BE2C (cell line): ENCODE measurements at regions not wholly inside any gene's neighbourhood (a gene's known extent, or its start where the extent isn't known, plus 50 kb on each side); places are given as distances from the start of the nearest gene placed in this dataset.

Experiments used
- DNase-seq: peaks from one replicate; pipeline ENCODE4 v3.0.0-alpha.2; 2020
- H3K27me3 ChIP-seq: fragments of 250-450 bp; sonication (Bioruptor Pico); 2 replicates; pipeline ENCODE4 v1.5.1; 2020; ENCODE audit warnings: mild to moderate bottlenecking
- H3K36me3 ChIP-seq: fragments of 250-450 bp; sonication (Bioruptor Pico); 2 replicates; pipeline ENCODE4 v1.5.1; 2020; ENCODE audit warnings: mild to moderate bottlenecking
- H3K4me1 ChIP-seq: fragments of 250-450 bp; sonication (Bioruptor Pico); 2 replicates; pipeline ENCODE4 v1.5.1; 2020
- H3K4me3 ChIP-seq: 2 replicates; pipeline ENCODE4 v1.5.1; 2011; ENCODE audit warnings: low read depth, low read length
- H3K9me3 ChIP-seq: fragments of 250-450 bp; sonication (Bioruptor Pico); 2 replicates; pipeline ENCODE4 v1.5.1; 2020
- CTCF ChIP-seq: IDR thresholded peaks from 2 replicates; pipeline ENCODE4 v1.5.1; 2012; ENCODE audit warnings: mild to moderate bottlenecking, low read depth, low read length

- no peaks in the 10 kb centered on the region for H3K4me1 ChIP-seq
- H3K27me3 ChIP-seq, result no peaks in the 10 kb centered on the region
- no peak for TF ChIP-seq CTCF
- H3K36me3 ChIP-seq, result no peaks in the 10 kb centered on the region
- no peak overlapping the region for H3K4me3 ChIP-seq
- DNase-seq, result no peak
- H3K9me3 ChIP-seq, result no peaks in the 10 kb centered on the region
Observed at GRCh38 chr2:64789466-64790320, 136.0 kb upstream of the SERTAD2 start.

- Histone ChIP-seq H3K36me3 (no peaks in the 10 kb centered on the region), H3K27me3 (no peaks in the 10 kb centered on the region), H3K4me3 (no peak overlapping the region), H3K4me1 (no peaks in the 10 kb centered on the region), H3K9me3 (no peaks in the 10 kb centered on the region)
- no peak for TF ChIP-seq CTCF
- no peak for DNase-seq
Observed at GRCh38 chr2:64792300-64792699, 138.6 kb upstream of the SERTAD2 start.

- H3K4me1 ChIP-seq, result no peaks in the 10 kb centered on the region
- no peak for TF ChIP-seq CTCF
- no peak overlapping the region for H3K4me3 ChIP-seq
- no peaks in the 10 kb centered on the region for H3K9me3 ChIP-seq
- DNase-seq, result no peak
- H3K36me3 ChIP-seq, result no peaks in the 10 kb centered on the region
- no peaks in the 10 kb centered on the region for H3K27me3 ChIP-seq
Observed at GRCh38 chr2:64792995-64793639, 139.4 kb upstream of the SERTAD2 start.

- H3K4me1 ChIP-seq, result no peaks in the 10 kb centered on the region
Observed at GRCh38 chr2:64793701-64794100, 140.0 kb upstream of the SERTAD2 start.

GRCh38 chr2:64794426-64794995 is 140.8 kb upstream of the SERTAD2 start:
- Histone ChIP-seq H3K9me3 (no peaks in the 10 kb centered on the region), H3K36me3 (no peaks in the 10 kb centered on the region), H3K4me1 (no peaks in the 10 kb centered on the region), H3K4me3 (no peak overlapping the region), H3K27me3 (no peaks in the 10 kb centered on the region)
- no peak for DNase-seq
- TF ChIP-seq CTCF, result no peak

More at GRCh38 chr2:64793701-64794100, 140.0 kb upstream of the SERTAD2 start:
- H3K4me3 ChIP-seq, result no peak overlapping the region
- no peak for TF ChIP-seq CTCF
- no peak for DNase-seq
- no peaks in the 10 kb centered on the region for H3K9me3 ChIP-seq
- no peaks in the 10 kb centered on the region for H3K27me3 ChIP-seq
- no peaks in the 10 kb centered on the region for H3K36me3 ChIP-seq
